ENCODE measurements at regions not wholly inside any gene's neighbourhood (a gene's known extent, or its start where the extent isn't known, plus 50 kb on each side); places are given as distances from the start of the nearest gene placed in this dataset.

- Mint-ChIP-seq H3K4me1 (no peaks in the 10 kb centered on the region), H3K36me3 (ENCODE audit: low read depth) (no peaks in the 10 kb centered on the region), H3K27ac (no peak overlapping the region), H3K9me3 (no peaks in the 10 kb centered on the region), H3K4me3 (no peak overlapping the region), H3K27me3 (ENCODE audit: low read depth, poor library complexity) (peaks cover 8% of the 10 kb centered on the region)
- no peak for DNase-seq
- no peak for TF ChIP-seq CTCF (IDR thresholded peaks at IDR 0.05)
Observed at GRCh38 chr15:55126111-55126510, 70.6 kb downstream of the RSL24D1 start.

GRCh38 chr15:55124616-55125015 is 72.1 kb downstream of the RSL24D1 start:
- no peak overlapping the region for H3K27ac Mint-ChIP-seq
- no peak for DNase-seq
- H3K36me3 Mint-ChIP-seq (ENCODE audit: low read depth), result no peaks in the 10 kb centered on the region
- H3K4me1 Mint-ChIP-seq, result no peaks in the 10 kb centered on the region
- no peak overlapping the region for H3K4me3 Mint-ChIP-seq
- no peaks in the 10 kb centered on the region for H3K9me3 Mint-ChIP-seq
- peaks cover 8% of the 10 kb centered on the region for H3K27me3 Mint-ChIP-seq (ENCODE audit: low read depth, poor library complexity)
- no peak for TF ChIP-seq CTCF (IDR thresholded peaks at IDR 0.05)

- no peaks in the 10 kb centered on the region for H3K36me3 Mint-ChIP-seq (ENCODE audit: low read depth)
Observed at GRCh38 chr15:55118344-55118870, 78.3 kb downstream of the RSL24D1 start.

GRCh38 chr15:55116636-55117035 is 80.1 kb downstream of the RSL24D1 start:
- no peak for TF ChIP-seq CTCF (IDR thresholded peaks at IDR 0.05)
- Mint-ChIP-seq H3K27me3 (ENCODE audit: low read depth, poor library complexity) (peaks cover 17% of the 10 kb centered on the region), H3K27ac (no peak overlapping the region), H3K9me3 (peaks cover 3% of the 10 kb centered on the region), H3K4me1 (no peaks in the 10 kb centered on the region), H3K4me3 (no peak overlapping the region), H3K36me3 (ENCODE audit: low read depth) (no peaks in the 10 kb centered on the region)
- DNase-seq, result no peak

More at GRCh38 chr15:55118344-55118870, 78.3 kb downstream of the RSL24D1 start:
- TF ChIP-seq CTCF (IDR thresholded peaks at IDR 0.05), result no peak
- Mint-ChIP-seq H3K4me1 (no peaks in the 10 kb centered on the region), H3K27ac (no peak overlapping the region), H3K4me3 (no peak overlapping the region), H3K27me3 (ENCODE audit: low read depth, poor library complexity) (peaks cover 14% of the 10 kb centered on the region), H3K9me3 (peaks cover 3% of the 10 kb centered on the region)
- no peak for DNase-seq

GRCh38 chr15:55113736-55114135 is 83.0 kb downstream of the RSL24D1 start:
- no peak overlapping the region for H3K27ac Mint-ChIP-seq

More at GRCh38 chr15:55113736-55114135, 83.0 kb downstream of the RSL24D1 start:
- peaks cover 10% of the 10 kb centered on the region for H3K4me1 Mint-ChIP-seq
- no peak for DNase-seq
- H3K9me3 Mint-ChIP-seq, result peaks cover 3% of the 10 kb centered on the region
- no peaks in the 10 kb centered on the region for H3K36me3 Mint-ChIP-seq (ENCODE audit: low read depth)
- no peak for TF ChIP-seq CTCF (IDR thresholded peaks at IDR 0.05)
- H3K27me3 Mint-ChIP-seq (ENCODE audit: low read depth, poor library complexity), result peaks cover 17% of the 10 kb centered on the region
- no peak overlapping the region for H3K4me3 Mint-ChIP-seq

Data from nephron progenitor cell (in vitro differentiated cells).